Breast epithelium (tissue), 3 donors: ENCODE measurements at regions not wholly inside any gene's neighbourhood (a gene's known extent, or its start where the extent isn't known, plus 50 kb on each side); places are given as distances from the start of the nearest gene placed in this dataset.

Experiments
- CTCF ChIP-seq, 3 donors: fragments of 450-650 bp; IDR thresholded peaks; one replicate each; pipeline ENCODE4 v1.5.1; 2016 to 2017; ENCODE audit warnings: antibody characterized with exemption in 3 of 3, mild to moderate bottlenecking in 3 of 3, moderate library complexity in 3 of 3
- POLR2A ChIP-seq: fragments of 450-650 bp; IDR thresholded peaks from one replicate; pipeline ENCODE4 v1.6.1; 2016; ENCODE audit warnings: antibody characterized with exemption, mild to moderate bottlenecking, moderate library complexity
- POLR2AphosphoS5 ChIP-seq, 3 donors: sonication (generic); formaldehyde crosslinking; IDR thresholded peaks; one replicate each; pipeline ENCODE4 v1.6.1; 2017; ENCODE audit warnings: antibody characterized with exemption in 3 of 3

DNA sequence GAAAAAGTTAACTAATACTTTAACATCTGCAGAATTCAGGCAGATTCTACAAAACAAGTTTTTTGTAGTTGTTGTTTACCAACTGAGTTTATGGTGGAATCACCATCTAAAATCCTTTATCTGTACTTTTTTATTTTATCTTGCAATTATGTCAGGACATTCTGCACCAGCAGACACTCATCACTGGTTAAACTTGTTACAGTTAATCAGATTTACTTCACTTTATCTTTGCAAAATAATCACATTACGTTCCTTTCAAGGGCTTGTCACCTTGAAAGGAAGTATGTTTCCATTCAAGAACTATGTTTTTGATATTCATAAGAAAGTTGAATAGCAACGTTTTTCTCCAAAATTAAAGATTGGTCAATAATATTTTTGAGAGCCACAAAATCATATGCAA is 796.6 kb upstream of the ROBO1 start:
- TF ChIP-seq CTCF (IDR thresholded peaks at IDR 0.05), result no peak
- TF ChIP-seq POLR2A, result no peak
- no peak for TF ChIP-seq POLR2AphosphoS5 (IDR thresholded peaks at IDR 0.05)
